Transverse colon (tissue), 4 donors: ENCODE measurements at regions not wholly inside any gene's neighbourhood (a gene's known extent, or its start where the extent isn't known, plus 50 kb on each side); places are given as distances from the start of the nearest gene placed in this dataset.
"Not testable (repeated sequence)": the region's sequence is repeated elsewhere in the genome, so short reads cannot be mapped to it uniquely, and the experiment has no call there.

Source experiments
- DNase-seq: peaks from one replicate; pipeline ENCODE4 v3.0.0-alpha.2; 2019
- H3K27ac ChIP-seq, 4 donors: fragments of 200-600 bp; sonication (generic); 2 replicates each; pipeline ENCODE4 v1.5.1; 2016 to 2018; ENCODE audit warnings: inconsistent platforms in 4 of 4
- H3K27me3 ChIP-seq: fragments of 200-600 bp; sonication (generic); 2 replicates; pipeline ENCODE4 v1.5.1; 2017; ENCODE audit warnings: inconsistent platforms
- H3K36me3 ChIP-seq, 4 donors: fragments of 200-600 bp; sonication (generic); 2 replicates each; pipeline ENCODE4 v1.5.1; 2017 to 2019; ENCODE audit warnings: inconsistent platforms in 4 of 4
- H3K4me1 ChIP-seq, 4 donors: fragments of 200-600 bp; sonication (generic); 2 replicates each; pipeline ENCODE4 v1.5.1; 2017 to 2020; ENCODE audit warnings: inconsistent platforms in 4 of 4
- H3K4me3 ChIP-seq, 4 donors: fragments of 200-600 bp; sonication (generic); 1 replicate in 1 of 4; 2 replicates in 3 of 4; pipeline versions ENCODE4 v1.5.1 to v1.6.1; 2017 to 2019; ENCODE audit warnings: inconsistent platforms in 4 of 4
- H3K9me3 ChIP-seq, 2 donors: fragments of 200-600 bp; sonication (generic); 2 replicates each; pipeline ENCODE4 v1.5.1; 2017 to 2019; ENCODE audit warnings: inconsistent platforms in 2 of 2
- EP300 ChIP-seq: sonication (generic); formaldehyde crosslinking; IDR thresholded peaks from one replicate; pipeline ENCODE4 v1.6.1; 2017; ENCODE audit warnings: antibody characterized with exemption, low read depth
- POLR2A ChIP-seq: fragments of 450-650 bp; IDR thresholded peaks from one replicate; pipeline ENCODE4 v1.6.1; 2016; ENCODE audit warnings: antibody characterized with exemption, mild to moderate bottlenecking, moderate library complexity
- POLR2AphosphoS5 ChIP-seq, 3 donors: sonication (generic); formaldehyde crosslinking; IDR thresholded peaks; one replicate each; pipeline ENCODE4 v1.6.1; 2016; ENCODE audit warnings: antibody characterized with exemption in 3 of 3
- WGBS, 2 donors: methylation state at CpG; one replicate each; pipeline ENCODE4 v1.1.5; 2018; ENCODE audit warnings: low coverage in 1 of 2; 5-methylcytosine and 5-hydroxymethylcytosine counted together
- in situ Hi-C, 4 donors: fragments of 200-750 bp; cut with MboI; loops; one replicate each; pipeline versions ENCODE4 v1.15.0 to v1.15.1; 2017; ENCODE audit warnings: low sequenced_read_pairs in 3 of 4, low pct_ligation_motif_present in 1 of 4, low pct_unique_long_range_greater_than_20kb in 1 of 4
- intact Hi-C: fragments of 100-400 bp; cut with DNase I; formaldehyde crosslinking; loops from one replicate; pipeline ENCODE4 v1.15.1; 2023; ENCODE audit warnings: low total_unique reads
- TF ChIP-seq, protein P1 (sequence below), 5 experiments: fragments of 200-600 bp in 3 of 5; fragments of 450-650 bp in 2 of 5; sonication (generic) in 3 of 5; IDR thresholded peaks; 1 replicate in 2 of 5; 2 replicates in 3 of 5; pipeline ENCODE4 v1.5.1; 2016 to 2017; ENCODE audit warnings: antibody characterized with exemption in 5 of 5, inconsistent platforms in 3 of 5, mild to moderate bottlenecking in 2 of 5, moderate library complexity in 1 of 5

DNA sequence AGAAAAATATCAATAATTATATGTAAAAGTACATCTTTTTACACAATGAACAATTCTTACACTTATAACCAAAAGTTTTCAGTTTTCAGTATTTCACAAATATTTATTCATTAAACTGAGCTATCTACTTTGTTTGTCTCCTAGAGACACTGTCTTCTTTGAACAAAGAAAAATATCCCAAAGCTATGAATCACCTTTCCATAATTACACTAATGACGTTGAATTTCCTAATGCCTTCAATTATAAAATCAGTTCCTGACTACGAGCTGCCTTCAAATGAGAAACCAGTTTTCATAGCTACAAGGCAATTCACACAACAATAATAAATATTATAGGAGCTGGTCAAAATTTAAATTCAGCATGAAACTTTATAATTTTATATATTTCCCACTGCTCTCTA, 201.8 kb upstream of the BRINP3 start:
- no peak overlapping the region for H3K27ac ChIP-seq
- H3K9me3 ChIP-seq, result no peaks in the 10 kb centered on the region
- DNase-seq, result no peak
- in situ Hi-C loops, result no loop called here
- H3K36me3 ChIP-seq, result no peaks in the 10 kb centered on the region
- intact Hi-C loops, result no loop called here
- H3K27me3 ChIP-seq, result no peaks in the 10 kb centered on the region
- 40 to 69% methylated on average over 2 of the region's 2 CpGs for WGBS, 2 donors
- no peak for TF ChIP-seq POLR2AphosphoS5 (IDR thresholded peaks at IDR 0.05)
- TF ChIP-seq POLR2A, result no peak
- TF ChIP-seq EP300, result no peak
- TF ChIP-seq, protein P1, sequence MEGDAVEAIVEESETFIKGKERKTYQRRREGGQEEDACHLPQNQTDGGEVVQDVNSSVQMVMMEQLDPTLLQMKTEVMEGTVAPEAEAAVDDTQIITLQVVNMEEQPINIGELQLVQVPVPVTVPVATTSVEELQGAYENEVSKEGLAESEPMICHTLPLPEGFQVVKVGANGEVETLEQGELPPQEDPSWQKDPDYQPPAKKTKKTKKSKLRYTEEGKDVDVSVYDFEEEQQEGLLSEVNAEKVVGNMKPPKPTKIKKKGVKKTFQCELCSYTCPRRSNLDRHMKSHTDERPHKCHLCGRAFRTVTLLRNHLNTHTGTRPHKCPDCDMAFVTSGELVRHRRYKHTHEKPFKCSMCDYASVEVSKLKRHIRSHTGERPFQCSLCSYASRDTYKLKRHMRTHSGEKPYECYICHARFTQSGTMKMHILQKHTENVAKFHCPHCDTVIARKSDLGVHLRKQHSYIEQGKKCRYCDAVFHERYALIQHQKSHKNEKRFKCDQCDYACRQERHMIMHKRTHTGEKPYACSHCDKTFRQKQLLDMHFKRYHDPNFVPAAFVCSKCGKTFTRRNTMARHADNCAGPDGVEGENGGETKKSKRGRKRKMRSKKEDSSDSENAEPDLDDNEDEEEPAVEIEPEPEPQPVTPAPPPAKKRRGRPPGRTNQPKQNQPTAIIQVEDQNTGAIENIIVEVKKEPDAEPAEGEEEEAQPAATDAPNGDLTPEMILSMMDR (IDR thresholded peaks at IDR 0.05), result no peak
- no peak overlapping the region for H3K4me3 ChIP-seq
- H3K4me1 ChIP-seq, result no peaks in the 10 kb centered on the region

DNA sequence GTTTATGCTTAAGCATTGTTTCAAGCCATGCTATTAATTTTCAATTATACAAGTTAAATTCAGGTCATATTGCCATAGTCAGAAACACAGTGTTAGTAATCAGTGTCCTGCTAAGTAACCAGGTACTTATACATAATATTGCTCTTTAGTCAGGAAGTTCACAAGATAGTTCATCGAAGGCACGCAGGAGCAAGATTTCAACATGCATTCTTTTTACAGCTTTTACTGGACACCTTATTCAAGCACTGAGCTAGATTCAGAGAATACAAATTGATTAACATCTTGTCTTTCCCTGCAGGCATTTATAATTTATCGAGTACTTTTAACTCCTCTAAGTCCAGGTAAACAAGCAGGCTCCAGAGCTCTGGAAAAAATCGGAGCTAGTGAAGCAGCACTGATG, 202.3 kb upstream of the BRINP3 start:
- Histone ChIP-seq H3K36me3 (no peaks in the 10 kb centered on the region), H3K4me1 (no peaks in the 10 kb centered on the region), H3K4me3 (no peak overlapping the region), H3K27me3 (no peaks in the 10 kb centered on the region), H3K9me3 (no peaks in the 10 kb centered on the region), H3K27ac (no peak overlapping the region)
- WGBS, 2 donors, result 80 to 100% methylated on average over 2 to 4 of the region's 4 CpGs
- in situ Hi-C loops (no loop called here), intact Hi-C loops (no loop called here)
- TF ChIP-seq EP300 (no peak), POLR2A (no peak), POLR2AphosphoS5 (IDR thresholded peaks at IDR 0.05) (no peak)
- TF ChIP-seq, protein P1 (IDR thresholded peaks at IDR 0.05), result no peak
- no peak for DNase-seq

DNA sequence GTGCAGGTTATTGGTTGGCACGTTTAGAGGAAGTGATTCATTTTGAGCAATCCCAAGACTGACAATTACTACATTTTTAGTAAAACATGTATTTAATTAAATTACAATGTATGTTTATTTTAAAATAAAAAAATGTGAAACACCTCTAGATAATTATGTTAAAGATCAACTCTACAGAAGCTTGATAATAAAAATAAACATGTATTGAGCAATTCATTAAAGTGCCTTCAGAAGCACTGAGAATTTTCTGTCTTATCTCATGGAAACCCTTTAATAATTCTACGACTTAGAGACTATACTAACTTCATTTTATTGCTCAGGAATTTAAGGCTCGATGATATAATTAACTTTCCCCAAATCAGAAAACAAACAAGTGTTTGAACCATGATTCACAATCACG, 208.0 kb upstream of the BRINP3 start:
- WGBS, 2 donors, result 59 to 66% methylated on average over 4 of the region's 4 CpGs
- H3K9me3 ChIP-seq, result no peaks in the 10 kb centered on the region
- no peaks in the 10 kb centered on the region for H3K36me3 ChIP-seq
- H3K27me3 ChIP-seq, result no peaks in the 10 kb centered on the region
- no peak for DNase-seq
- intact Hi-C loops (no loop called here), in situ Hi-C loops (no loop called here)
- H3K27ac ChIP-seq, result no peak overlapping the region
- no peak overlapping the region for H3K4me3 ChIP-seq
- TF ChIP-seq, protein P1 (IDR thresholded peaks at IDR 0.05), result no peak
- no peak for TF ChIP-seq POLR2AphosphoS5 (IDR thresholded peaks at IDR 0.05)
- no peak for TF ChIP-seq EP300
- TF ChIP-seq POLR2A, result no peak
- H3K4me1 ChIP-seq, result no peaks in the 10 kb centered on the region

DNA sequence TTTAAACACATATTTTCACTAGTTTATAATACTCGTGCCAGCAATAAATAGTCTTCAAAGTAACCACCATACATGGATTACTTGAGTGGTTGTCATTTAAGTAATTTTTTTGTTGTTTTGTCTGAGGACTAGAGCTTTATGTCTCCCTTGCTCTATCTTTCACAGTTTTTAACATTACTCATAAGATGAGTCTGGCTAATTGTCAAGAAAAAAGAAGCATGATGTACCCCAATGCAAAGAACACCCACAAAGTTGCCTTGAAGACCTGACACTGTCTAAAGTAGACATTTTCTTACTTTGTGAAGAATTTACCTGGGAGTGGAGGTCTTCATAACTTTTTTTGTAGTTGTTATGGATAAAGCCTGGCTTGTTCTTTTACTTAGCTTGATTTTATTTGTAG, 210.4 kb upstream of the BRINP3 start:
- intact Hi-C loops, result no loop called here
- no peaks in the 10 kb centered on the region for H3K27me3 ChIP-seq
- DNase-seq, result no peak
- H3K4me1 ChIP-seq, result no peaks in the 10 kb centered on the region
- TF ChIP-seq POLR2A (no peak), EP300 (no peak), POLR2AphosphoS5 (IDR thresholded peaks at IDR 0.05) (no peak)
- TF ChIP-seq, protein P1 (IDR thresholded peaks at IDR 0.05), result no peak
- H3K9me3 ChIP-seq, result no peaks in the 10 kb centered on the region
- no peak overlapping the region for H3K27ac ChIP-seq
- H3K4me3 ChIP-seq, result no peak overlapping the region
- WGBS, 2 donors, result 46 to 48% methylated on average over 1 of the region's 1 CpG
- in situ Hi-C loops, result no loop called here
- H3K36me3 ChIP-seq, result no peaks in the 10 kb centered on the region

DNA sequence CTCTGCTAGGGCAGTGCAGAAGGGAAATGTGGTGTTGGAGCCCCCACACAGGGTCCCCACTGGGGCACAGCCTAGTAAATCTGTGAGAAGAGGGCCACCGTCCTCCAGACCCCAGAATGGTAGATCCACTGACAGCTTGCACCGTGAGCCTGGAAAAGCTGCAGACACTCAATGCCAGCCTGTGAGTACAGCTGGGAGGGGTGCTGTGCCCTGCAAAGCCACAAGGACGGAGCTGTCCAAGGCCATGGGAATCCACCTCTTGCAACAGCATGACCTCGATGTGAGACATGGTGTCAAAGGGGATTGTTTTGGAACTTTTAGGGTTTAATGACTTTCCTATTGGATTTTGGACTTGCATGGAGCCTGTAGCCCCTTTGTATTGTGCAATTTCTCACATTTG, 220.8 kb upstream of the BRINP3 start:
- H3K36me3 ChIP-seq, H3K9me3 ChIP-seq, intact Hi-C loops, H3K27me3 ChIP-seq, DNase-seq, in situ Hi-C loops, H3K4me3 ChIP-seq, H3K4me1 ChIP-seq, H3K27ac ChIP-seq: not testable (repeated sequence)
- 92% methylated on average over 4 of the region's 4 CpGs; no CpG with 5 or more reads in 1 of the 2 donors for WGBS, 2 donors
